ENCODE measurements at regions not wholly inside any gene's neighbourhood (a gene's known extent, or its start where the extent isn't known, plus 50 kb on each side); places are given as distances from the start of the nearest gene placed in this dataset.

- TF ChIP-seq CREB5 (CRISPR knock-in tag; IDR thresholded peaks at IDR 0.05; ENCODE audit: low read depth), result no peak
- TF ChIP-seq SNAI2 (CRISPR knock-in tag; IDR thresholded peaks at IDR 0.05), result no peak
- TF ChIP-seq BACH2 (CRISPR knock-in tag; IDR thresholded peaks at IDR 0.05; ENCODE audit: borderline replicate concordance), result no peak
- no peak for TF ChIP-seq ZC3H10 (CRISPR knock-in tag; IDR thresholded peaks at IDR 0.05)
- no peak for TF ChIP-seq CSDC2 (CRISPR knock-in tag; IDR thresholded peaks at IDR 0.05)
- TF ChIP-seq PATZ1 (CRISPR knock-in tag; IDR thresholded peaks at IDR 0.05; ENCODE audit: borderline replicate concordance), result no peak
- ATAC-seq, result no peak
Observed at GRCh38 chr5:79853676-79854418, 137.2 kb downstream of the MTX3 start.

GRCh38 chr5:79853028-79853427 lies 138.0 kb downstream of the MTX3 start:
- no peak for ATAC-seq
- no peak for TF ChIP-seq ESRRG (CRISPR knock-in tag; IDR thresholded peaks at IDR 0.05)

GRCh38 chr5:79851391-79851863 lies 139.6 kb downstream of the MTX3 start:
- TF ChIP-seq CREB5 (CRISPR knock-in tag; IDR thresholded peaks at IDR 0.05; ENCODE audit: low read depth), result no peak
- no peak for TF ChIP-seq TSHZ2 (CRISPR knock-in tag; IDR thresholded peaks at IDR 0.05)
- no peak for TF ChIP-seq ZNF70 (CRISPR knock-in tag; IDR thresholded peaks at IDR 0.05)
- TF ChIP-seq ZC3H10 (CRISPR knock-in tag; IDR thresholded peaks at IDR 0.05), result no peak
- no peak for ATAC-seq

- no peak for ATAC-seq
- TF ChIP-seq PPARA (CRISPR knock-in tag; IDR thresholded peaks at IDR 0.05; ENCODE audit: borderline replicate concordance), result no peak
- TF ChIP-seq CSRNP3 (CRISPR knock-in tag; IDR thresholded peaks at IDR 0.05), result no peak
- TF ChIP-seq CSDC2 (CRISPR knock-in tag; IDR thresholded peaks at IDR 0.05), result no peak
- no peak for TF ChIP-seq TSHZ2 (CRISPR knock-in tag; IDR thresholded peaks at IDR 0.05)
- TF ChIP-seq ZNF8 (CRISPR knock-in tag; IDR thresholded peaks at IDR 0.05), result no peak
- TF ChIP-seq POU6F1 (CRISPR knock-in tag; IDR thresholded peaks at IDR 0.05; ENCODE audit: borderline replicate concordance, low read depth), result no peak
- no peak for TF ChIP-seq TCF4 (CRISPR knock-in tag; IDR thresholded peaks at IDR 0.05; ENCODE audit: borderline replicate concordance)
- no peak for TF ChIP-seq ZNF565 (CRISPR knock-in tag; conservative IDR thresholded peaks at IDR 0.05; ENCODE audit: low read depth)
- TF ChIP-seq GLIS3 (CRISPR knock-in tag; IDR thresholded peaks at IDR 0.05), result no peak
- TF ChIP-seq PATZ1 (CRISPR knock-in tag; IDR thresholded peaks at IDR 0.05; ENCODE audit: borderline replicate concordance), result no peak
Observed at GRCh38 chr5:79850941-79851340, 140.1 kb downstream of the MTX3 start.
